ENCODE measurements at regions not wholly inside any gene's neighbourhood (a gene's known extent, or its start where the extent isn't known, plus 50 kb on each side); places are given as distances from the start of the nearest gene placed in this dataset.

DNA sequence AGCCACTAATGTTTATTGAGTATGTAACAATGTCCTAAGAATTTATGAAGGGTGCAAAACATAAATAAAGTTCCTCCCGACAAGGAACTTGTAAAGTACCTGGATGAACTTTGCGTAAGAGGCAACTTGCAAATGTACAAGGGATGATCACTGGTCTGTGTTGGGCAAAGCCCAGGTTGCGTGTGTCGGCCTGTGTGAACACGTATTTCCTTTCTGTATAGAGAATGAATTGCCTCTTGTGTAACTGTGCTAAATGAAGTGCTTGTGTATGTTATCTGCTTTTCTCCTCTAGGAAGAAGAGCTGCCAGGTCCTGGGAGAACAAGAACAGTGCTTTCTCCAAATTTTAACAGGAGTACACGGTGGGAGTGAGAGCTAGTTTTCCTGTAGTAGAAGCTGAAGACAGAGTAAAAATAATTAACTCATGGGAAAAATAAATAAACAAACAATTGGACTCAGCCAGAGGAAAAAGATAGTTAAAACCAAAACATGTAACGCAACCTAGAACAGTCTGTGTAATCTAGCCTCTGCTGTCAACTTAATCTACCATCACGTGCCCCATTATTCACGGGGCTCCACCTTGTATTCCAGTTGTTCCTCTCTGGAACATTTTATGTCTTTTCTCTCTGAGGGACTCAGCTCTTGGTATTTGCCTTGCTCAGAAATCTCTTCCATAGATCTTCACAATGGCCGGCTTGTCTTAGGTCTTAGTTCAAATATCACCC lies 83.7 kb upstream of the RASGRP1 start:
- DNase-seq, result no peak

DNA sequence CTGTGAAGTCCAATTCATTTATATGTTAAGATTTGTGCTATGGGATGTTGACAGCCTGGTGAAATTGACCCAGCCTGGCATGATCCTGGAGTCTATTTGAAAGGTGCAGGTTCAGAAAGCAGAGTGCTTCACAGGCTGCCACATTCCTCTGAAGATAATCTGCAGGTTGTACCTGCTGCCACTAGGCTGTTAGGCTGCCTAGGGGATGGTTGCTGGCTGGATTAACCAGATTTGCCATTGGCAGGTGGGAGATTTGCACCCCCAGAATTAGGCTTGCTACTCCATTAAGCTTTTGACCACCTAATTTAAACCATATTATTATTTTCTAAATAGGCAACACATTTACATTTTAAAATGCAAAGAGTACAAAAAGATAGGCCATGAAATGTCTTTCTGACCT lies 85.8 kb upstream of the RASGRP1 start:
- DNase-seq, result no peak

DNA sequence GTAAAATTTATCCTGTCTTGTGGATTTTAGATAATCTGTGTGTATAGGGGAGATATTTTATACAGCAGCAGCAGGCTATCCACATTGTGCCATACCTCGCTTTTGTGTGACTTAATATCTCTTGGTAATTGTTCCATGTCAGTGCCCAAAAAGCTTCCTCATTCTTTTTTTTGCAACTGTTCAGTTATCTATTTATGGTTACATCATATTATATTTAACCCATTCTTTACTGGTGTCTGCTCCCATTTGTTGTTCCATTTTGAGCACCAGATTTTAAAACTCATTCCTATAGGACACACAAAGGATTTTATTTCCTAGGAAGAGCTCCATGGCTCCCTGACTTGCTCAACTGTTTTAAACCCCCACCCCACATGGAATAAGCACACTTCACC lies 86.3 kb upstream of the RASGRP1 start:
- DNase-seq, result no peak

DNA sequence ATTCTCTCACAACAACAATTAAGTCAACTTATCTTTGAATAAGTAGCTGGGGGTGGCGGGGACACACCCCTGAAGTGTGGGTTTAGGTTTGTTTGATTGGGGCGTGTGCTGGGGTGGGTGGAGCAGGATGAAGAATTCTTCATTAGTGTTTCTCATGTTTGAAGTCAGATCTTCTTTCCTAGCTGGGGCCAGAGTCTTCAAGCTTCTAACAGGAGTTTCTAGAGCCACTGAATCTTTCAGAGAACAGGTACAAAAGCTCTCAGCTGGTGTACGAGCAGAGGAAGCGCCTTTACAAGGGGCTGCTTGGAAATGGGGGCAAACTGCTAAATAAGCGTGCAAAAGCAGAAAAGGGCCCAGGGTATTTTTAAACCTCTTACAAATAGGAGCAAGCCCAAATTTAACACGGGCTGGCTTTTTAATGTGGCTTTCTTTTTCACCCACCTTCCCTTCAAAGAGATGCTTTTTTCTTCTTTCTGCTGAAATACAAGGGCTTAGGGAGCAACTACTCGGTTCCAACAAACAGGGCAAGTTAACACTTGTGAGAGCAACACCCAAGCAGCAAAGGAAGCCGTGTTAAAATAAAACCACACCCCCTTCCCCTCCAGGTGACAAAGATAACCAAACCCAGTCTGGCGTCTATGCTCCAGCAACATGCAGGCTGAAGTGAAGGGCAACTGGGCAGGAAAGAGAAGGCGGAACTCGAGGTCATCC lies 86.9 kb upstream of the RASGRP1 start:
- no peak for DNase-seq

DNA sequence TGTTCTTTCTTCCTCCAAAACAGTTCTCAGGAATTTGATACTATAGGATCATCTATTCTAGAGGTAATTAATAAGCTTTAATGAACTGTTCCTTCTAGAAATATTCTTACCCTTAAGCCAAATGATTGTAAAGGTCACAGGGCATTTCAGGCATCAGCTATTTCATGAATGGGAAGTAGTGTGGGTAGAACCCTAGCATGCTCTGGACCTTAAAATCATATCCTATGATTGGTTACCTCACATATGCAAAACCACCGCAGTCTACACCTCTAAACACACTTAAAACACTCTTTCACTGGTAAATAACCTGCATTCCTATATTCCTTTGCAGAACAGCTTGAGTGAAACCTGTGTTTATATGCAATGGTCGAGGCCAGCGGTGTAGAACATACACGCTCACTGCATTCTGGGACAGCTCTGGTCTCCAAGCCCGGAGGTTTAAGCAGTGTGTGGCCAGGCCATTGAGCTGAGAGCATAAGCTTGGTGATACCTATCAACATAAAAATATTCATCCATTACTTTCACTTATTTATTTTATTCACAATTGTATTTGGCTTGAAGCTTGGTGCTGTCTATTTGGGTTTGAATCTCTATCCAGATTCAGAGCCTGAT lies 87.7 kb upstream of the RASGRP1 start:
- no peak for DNase-seq

DNA sequence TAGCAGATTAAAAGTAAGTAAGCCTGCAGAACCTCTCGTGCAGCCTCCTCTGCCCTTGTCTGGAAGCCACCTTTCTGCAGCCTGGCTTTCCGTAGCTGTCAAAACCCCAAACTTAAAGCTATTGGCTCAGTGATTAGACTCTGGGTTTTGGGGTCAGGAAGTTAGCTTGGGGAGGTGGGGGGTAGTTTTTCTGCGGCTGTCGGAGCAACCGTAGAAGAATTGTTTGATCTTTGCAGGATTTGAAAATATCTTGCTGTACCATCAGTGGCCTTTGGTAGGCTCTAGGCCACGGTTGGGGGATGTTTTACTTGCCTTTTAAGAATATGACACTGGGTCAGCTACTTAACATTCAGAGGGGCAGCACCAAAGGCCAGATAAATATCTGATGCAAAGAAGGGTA lies 88.4 kb upstream of the RASGRP1 start:
- DNase-seq, result no peak

DNA sequence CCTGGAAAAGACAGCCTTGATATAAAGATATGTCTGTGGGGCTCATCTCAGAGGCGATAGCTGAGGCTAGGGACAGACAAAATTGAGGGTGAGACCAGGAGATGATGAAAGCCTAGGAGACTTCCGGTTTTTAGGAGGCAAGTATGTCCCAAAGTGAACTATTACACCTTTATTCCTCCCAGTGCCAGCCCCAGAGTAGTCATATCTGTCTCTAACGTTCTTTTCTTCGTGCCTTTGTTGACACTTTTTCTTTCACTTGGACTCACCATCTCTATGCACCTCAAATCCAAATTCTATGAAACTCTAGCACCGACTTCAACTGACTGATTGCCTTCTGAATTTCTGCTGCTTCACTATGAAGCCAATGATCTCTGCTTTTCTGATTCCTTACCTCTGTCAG lies 93.8 kb upstream of the RASGRP1 start:
- DNase-seq, result no peak

DNA sequence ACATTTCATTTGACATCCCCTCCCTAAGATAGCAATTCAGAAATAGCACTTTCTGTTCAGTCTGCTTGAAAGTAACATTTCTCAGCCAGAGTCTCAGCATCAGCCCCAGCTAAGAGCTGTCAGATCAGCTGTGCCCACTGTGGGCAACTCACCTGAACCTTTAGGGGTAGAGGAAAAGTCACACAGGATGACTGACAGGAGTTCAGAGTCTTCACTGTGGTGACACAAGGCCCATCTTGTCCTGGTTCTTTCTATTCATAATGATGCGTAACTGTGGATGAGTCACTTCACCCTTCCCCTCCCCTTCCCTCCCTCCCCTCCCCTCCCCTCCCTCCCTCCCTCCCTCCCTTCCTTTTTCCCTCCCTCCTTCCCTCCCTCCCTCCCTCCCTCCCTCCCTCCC lies 96.1 kb upstream of the RASGRP1 start:
- no peak for DNase-seq

DNA sequence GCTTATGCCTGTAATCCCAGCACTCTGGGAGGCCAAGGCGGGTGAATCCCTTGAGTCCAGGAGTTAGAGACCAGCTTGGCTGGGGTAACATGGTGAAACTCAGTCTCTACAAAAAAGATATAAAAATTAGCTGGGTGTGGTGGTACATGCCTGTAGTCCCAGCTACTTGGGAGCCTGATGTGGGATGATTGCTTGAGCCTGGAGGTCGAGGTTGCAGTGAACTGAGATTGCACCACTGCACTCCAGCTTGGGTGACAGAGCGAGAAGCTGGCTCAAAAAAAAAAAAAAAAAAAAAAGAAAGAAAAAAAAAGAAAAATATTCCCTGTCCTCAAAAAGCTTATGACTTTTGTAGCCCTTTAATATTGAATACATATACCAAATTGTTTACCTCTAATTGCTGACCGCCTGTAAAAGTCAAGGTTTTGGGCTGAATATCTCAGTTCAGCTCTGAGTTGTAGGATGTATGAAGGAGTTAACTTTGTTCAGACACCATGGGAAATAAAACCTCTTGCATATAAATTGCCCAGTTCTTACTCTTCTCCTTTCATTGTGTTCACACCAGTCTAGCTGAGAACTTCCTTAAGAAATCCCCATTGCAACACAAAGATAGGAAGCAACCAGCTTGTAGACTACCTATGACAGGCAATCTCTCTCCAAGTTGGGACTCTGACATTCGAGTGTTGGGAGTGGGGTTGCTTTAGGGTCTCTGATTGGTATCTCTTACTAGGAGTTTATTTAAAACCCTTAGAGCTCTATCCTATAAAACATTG lies 97.6 kb upstream of the RASGRP1 start:
- no peak for DNase-seq

DNA sequence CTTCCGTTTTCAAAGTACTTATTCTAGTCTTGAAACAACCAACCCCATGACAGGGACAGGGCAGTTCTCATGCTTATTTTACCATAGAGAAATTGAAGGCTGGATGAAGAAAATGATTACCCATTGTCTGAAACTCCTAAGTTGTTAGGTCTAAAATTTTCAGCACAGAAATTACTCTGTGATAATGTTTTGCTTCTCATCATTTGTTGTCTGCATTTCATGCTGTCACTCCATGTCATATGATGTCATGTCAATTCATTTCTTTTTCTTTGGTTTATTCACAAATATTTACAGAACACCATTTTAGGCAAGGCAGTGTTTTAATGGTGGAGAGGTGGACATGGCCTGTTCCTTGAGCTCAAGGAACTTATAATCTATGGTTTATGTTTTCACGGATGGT lies 98.2 kb upstream of the RASGRP1 start:
- no peak for DNase-seq

DNA sequence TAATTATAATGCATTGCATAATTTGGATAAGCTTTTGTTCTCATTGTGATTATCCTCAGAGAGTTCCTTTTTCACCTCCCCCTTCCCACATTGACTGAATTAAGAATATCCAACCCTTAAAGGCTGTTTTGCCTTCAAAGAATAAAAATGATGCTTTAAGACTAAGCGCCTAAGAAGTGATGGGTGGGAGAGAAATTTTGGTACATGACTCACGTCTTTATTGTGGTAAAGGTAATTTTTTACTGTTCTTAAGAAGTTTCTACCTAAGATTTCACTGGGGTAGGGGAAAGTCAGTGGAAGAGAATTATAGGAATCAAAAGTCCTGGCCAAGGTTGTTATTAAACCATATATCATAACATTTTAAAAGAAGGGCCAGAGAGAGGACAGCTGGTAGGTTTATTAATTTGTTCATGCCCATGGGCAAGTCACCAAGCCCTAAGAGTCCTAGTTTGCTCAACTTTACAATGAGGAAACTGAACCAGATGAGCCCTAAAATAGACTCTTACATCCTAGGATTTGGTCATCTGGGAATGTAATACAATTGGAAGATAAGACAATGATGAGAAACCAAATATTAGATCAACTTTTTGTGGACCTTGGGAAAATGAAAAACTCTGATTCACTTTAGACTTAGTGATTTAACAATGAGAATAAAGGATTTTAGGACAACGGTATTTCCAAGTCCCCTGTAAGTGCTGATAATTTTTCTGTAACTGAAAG lies 101.1 kb upstream of the RASGRP1 start:
- DNase-seq, result no peak

DNA sequence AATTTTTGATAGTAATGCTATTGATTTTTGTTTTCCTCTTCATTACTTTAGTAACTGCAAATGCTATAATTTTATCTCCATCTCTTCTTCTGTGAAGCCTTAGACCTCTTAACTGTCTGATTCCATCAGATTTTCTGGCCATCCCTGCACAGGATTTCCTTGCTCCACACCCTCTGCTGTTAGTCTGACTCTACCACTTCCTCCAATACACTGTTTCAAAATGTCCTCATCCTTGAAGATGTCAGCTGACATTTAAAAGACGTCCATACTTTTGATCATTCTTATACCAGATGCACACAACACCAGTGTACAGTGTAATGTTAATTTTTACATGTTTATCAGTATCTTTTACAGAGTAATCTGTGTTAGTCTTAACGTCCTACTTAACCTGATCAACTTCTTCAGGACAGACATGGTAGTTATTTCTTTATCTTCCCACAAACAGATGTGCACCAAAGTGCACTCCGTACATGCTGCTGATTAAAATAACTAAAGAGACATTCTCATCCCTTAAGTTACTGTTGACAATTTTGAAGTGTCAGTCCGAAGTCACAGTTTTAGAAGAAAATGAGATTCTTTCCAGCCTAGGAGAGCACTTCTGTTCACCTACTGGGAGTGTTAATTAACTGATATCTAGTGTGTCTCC lies 102.4 kb upstream of the RASGRP1 start:
- DNase-seq, result no peak

DNA sequence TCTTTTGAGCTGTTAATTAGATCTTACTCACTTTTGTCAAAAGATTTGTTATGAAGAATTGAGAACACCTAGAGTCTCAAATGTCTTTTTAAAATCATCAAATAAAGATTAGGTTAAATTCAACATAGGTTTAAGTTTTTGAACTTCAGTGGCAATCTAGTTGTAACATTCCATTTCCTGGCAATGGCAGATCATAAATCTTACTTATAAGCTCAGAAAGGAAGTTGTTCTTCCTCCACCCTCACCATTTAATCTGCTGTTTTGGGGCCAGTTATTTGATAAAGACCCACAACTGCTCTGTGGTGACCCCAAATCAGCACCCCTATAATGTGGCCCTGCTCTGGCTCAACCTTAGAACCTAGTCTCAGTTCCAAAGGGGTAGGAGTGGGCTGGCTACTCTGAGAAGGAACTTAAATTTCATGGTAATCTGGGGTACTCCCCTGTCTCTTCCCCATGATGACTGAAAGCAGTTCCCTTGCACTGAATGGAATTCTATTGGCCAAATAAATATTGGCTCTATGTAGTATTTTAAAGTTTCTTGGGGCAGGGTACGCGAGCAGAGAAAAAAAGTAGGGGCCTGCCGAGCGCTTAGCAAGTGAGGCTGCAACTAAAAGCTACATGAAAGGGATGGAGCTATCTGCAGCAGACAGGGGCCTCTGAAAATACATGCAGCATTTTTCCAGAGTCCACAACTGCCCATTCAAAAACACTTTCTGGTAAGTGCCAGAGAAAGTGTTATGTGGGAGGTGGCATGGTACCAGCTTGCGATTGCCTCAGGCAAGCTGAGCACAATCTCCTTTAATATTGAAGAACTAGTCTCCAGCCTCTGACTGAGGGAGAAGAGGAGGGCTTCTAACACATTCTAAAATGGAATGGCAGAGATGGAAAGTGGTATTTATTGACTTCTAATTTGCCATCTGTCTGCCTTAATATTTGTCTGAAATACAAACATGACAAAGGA lies 103.6 kb upstream of the RASGRP1 start:
- DNase-seq, result no peak

DNA sequence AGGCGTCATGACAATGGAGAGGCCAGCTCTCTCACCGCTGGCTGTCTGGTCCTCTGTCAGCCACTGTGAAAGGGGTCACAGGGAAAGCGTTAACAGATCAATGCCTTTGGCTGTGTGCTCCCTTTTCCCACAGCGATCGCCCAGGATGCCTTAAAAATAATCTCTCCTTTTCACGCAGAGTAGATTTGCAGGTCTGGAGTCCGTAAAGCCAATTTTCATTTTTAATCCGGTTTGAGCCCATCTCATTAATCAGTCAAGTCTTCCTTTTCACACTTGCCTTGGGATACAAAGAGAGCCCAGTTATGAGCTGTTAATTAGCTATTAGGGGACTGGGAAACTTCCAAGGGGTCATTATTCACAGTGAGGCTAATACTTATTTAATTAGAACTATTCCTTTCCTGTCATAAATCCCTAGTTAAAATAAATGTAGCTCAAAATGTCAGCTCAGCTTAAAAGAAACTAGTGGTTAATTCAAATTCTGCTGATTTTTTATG lies 104.3 kb upstream of the RASGRP1 start:
- DNase-seq, result no peak

DNA sequence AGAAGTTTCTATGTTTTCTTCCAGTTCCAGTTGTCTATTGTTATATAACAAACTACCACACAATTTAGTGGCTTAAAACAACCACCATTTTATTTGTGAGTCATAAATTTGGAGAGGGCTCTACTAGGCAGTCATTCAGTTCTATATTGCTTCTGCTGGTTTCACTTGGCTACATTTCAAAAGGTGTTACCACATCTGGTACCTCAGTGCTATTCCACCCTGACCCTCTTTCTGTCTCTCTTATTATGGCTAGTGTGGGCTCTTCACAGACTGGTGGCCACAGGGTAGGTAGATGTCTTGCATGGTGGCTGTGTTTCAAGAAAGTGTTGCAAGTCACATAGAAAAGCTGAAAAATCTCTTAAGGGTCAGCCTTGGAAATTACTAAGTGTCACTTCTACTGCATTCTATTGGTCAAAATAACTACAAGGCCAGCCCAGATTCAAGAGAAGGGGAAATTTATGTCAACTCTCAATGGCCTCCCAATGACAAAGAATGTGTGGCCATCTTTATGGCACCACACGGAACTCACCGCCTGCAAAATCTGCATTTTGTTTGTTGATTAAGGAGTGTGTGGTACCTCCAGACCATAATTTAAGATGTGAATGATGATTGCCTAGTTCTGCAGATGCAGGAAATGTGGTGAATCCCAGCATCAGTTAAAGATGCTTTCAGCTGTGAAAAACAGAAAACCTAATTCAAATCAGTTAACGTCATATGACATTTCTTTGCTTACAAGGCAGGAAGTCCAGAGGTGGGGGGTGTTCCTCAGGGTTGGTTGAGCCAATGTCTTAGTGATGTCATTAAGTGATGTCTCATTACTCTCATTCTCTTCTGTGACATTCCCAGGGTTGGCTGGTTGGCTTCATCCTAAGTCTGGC lies 105.8 kb upstream of the RASGRP1 start:
- no peak for DNase-seq

DNA sequence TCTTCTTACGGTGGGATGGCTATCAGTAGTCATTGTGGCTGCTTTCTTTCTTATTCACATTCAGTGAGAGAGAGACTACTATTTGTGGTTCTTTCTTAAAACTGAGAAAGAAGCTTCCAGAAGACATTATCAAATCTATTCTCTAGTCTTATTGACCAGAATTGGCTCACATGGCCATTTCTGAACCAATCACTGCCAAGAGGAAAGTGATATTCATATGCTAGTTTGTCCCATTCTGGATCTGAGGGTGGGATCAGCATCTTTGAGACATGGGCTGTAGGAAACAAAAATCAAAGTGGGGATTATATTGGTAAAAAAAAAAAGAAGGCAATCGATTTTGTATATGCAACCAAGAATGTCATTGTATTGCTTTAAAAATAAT lies 106.4 kb upstream of the RASGRP1 start:
- no peak for DNase-seq

DNA sequence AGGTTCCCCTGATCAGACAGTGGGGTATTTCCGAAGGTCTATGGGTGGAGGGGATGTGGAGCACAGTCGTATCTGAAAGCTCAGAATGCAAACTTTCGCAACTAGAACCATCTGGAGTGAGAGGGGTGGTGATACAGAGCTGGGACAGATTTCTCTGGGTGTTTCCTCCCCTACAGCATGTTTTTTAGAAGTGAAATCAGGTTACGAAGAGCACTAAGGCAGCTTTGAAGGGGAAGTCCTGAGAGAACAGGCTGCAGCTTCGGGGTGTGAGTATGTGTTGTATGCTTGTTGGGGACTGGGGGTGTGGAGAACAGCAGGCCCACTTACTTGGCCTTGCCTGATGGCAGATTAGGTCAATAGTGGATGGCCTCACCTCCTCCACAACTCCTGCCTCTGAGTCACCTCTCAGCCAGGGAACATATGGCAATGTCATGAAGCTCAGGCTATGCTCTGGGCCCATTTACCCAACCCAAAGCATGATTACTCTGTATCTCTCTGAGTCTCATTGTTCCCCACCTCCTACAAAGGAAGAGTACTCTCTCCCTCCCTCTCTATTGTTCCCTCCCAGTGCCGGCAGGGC lies 107.2 kb upstream of the RASGRP1 start:
- no peak for DNase-seq

DNA sequence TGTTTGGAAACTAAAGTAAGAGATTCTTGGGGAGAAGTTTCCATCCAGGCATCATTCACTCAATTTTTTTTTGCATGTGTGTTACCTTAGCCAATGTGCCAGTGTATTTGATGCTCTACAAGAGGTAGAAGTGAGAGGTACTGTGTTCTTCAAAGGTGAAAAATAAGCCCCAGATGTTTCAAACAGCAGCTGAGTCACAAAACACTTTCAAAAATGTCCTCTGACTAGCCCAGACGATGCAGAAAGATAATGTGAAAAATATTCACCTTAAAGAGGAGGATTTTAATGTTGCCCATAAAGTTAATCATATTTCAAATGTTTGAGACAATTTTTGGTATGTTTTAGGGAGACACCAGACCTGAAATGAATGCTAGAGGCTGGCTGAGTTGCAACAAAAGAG lies 107.7 kb upstream of the RASGRP1 start:
- no peak for DNase-seq

DNA sequence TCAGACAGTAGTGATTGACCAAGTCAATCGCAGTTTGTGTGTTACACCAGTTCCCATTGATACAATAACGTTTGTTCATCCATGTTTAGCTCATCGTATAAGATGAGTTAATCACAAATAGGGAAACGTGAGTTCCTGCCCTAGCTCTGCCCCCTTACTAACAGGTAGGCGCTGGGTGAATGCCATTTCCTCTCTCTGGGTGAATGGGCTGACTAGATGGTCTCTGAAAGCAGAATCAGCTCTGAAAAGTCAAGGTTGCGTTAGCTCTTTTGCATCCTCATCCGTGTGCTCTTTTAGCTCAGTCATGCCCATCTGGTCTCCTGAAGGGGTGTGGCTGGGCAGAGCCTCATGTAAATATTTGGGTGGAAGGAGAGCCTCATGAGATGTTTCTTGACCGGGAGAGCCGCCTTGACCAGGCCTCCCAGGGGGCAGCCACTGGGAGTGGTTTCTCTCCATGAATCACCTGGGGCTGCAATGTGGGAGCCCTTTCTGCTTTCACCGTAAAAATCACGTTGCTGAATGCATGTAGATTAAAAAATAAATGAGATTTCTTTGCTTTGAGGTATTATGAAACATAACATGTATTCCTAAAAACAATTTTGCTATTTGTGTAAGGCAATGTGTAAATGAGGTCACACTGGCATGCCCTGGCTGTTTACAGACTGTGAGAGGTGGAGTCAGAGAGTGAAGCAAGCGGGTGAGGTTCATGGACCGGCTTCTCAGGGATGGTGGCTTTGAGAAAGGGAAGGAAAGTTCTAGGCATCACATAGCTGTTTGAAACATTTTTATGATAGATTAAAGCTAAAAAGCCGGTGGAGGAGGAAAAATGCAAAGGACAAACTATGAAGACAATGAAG lies 108.4 kb upstream of the RASGRP1 start:
- DNase-seq, result no peak
